ENCODE measurements at regions not wholly inside any gene's neighbourhood (a gene's known extent, or its start where the extent isn't known, plus 50 kb on each side); places are given as distances from the start of the nearest gene placed in this dataset.

- DNase-seq, result no peak
- no peak overlapping the region for H3K4me2 ChIP-seq (ENCODE audit: insufficient read depth, low read length)
- TF ChIP-seq EZH2 (IDR thresholded peaks at IDR 0.05; ENCODE audit: borderline replicate concordance, low read depth, low read length, severe bottlenecking), result no peak
- no peak for TF ChIP-seq CTCF (IDR thresholded peaks at IDR 0.05; ENCODE audit: borderline replicate concordance, extremely low read depth, low read length, poor library complexity, severe bottlenecking)
Measured at GRCh38 chr15:94965593-94965992, 734.2 kb downstream of the MCTP2 start.

GRCh38 chr15:94968133-94968532 lies 736.8 kb downstream of the MCTP2 start:
- Histone ChIP-seq H3K79me2 (ENCODE audit: insufficient read depth, low read length) (no peaks in the 10 kb centered on the region), H3K27ac (ENCODE audit: low read length) (no peak overlapping the region), H2AFZ (ENCODE audit: low read depth, low read length) (no peak overlapping the region), H3K9ac (ENCODE audit: low read depth, low read length) (no peak overlapping the region), H3K4me3 (ENCODE audit: low read depth in 1 of 2, low read length in 2 of 2) (no peak overlapping the region), H4K20me1 (ENCODE audit: insufficient read depth, low read length) (no peaks in the 10 kb centered on the region), H3K9me3 (ENCODE audit: insufficient read depth, low read length, severe bottlenecking) (no peaks in the 10 kb centered on the region), H3K4me1 (ENCODE audit: insufficient read depth, low read length) (no peaks in the 10 kb centered on the region), H3K4me2 (ENCODE audit: insufficient read depth, low read length) (no peak overlapping the region), H3K36me3 (ENCODE audit: insufficient read depth, low read length) (no peaks in the 10 kb centered on the region), H3K27me3 (ENCODE audit: insufficient read depth, low read length, poor library complexity) (no peaks in the 10 kb centered on the region)
- ATAC-seq (ENCODE audit: insufficient read depth, low read depth), result no peak
- no peak for TF ChIP-seq CTCF (IDR thresholded peaks at IDR 0.05; ENCODE audit: borderline replicate concordance, extremely low read depth, low read length, poor library complexity, severe bottlenecking)
- TF ChIP-seq EZH2 (IDR thresholded peaks at IDR 0.05; ENCODE audit: borderline replicate concordance, low read depth, low read length, severe bottlenecking), result no peak
- no peak for DNase-seq

More at GRCh38 chr15:94965593-94965992, 734.2 kb downstream of the MCTP2 start:
- Histone ChIP-seq H3K4me1 (ENCODE audit: insufficient read depth, low read length) (no peaks in the 10 kb centered on the region), H3K79me2 (ENCODE audit: insufficient read depth, low read length) (no peaks in the 10 kb centered on the region), H4K20me1 (ENCODE audit: insufficient read depth, low read length) (no peaks in the 10 kb centered on the region), H2AFZ (ENCODE audit: low read depth, low read length) (no peak overlapping the region), H3K27ac (ENCODE audit: low read length) (no peak overlapping the region), H3K27me3 (ENCODE audit: insufficient read depth, low read length, poor library complexity) (no peaks in the 10 kb centered on the region), H3K4me3 (ENCODE audit: low read depth in 1 of 2, low read length in 2 of 2) (no peak overlapping the region), H3K9me3 (ENCODE audit: insufficient read depth, low read length, severe bottlenecking) (no peaks in the 10 kb centered on the region), H3K36me3 (ENCODE audit: insufficient read depth, low read length) (no peaks in the 10 kb centered on the region), H3K9ac (ENCODE audit: low read depth, low read length) (no peak overlapping the region)
- ATAC-seq (ENCODE audit: insufficient read depth, low read depth), result no peak

- H3K36me3 ChIP-seq (ENCODE audit: insufficient read depth, low read length), result no peaks in the 10 kb centered on the region
- ATAC-seq (ENCODE audit: insufficient read depth, low read depth), result no peak
- no peaks in the 10 kb centered on the region for H4K20me1 ChIP-seq (ENCODE audit: insufficient read depth, low read length)
- H3K4me2 ChIP-seq (ENCODE audit: insufficient read depth, low read length), result no peak overlapping the region
- TF ChIP-seq EZH2 (IDR thresholded peaks at IDR 0.05; ENCODE audit: borderline replicate concordance, low read depth, low read length, severe bottlenecking), result no peak
- no peak for TF ChIP-seq CTCF (IDR thresholded peaks at IDR 0.05; ENCODE audit: borderline replicate concordance, extremely low read depth, low read length, poor library complexity, severe bottlenecking)
- no peaks in the 10 kb centered on the region for H3K27me3 ChIP-seq (ENCODE audit: insufficient read depth, low read length, poor library complexity)
- H3K9ac ChIP-seq (ENCODE audit: low read depth, low read length), result no peak overlapping the region
- no peaks in the 10 kb centered on the region for H3K79me2 ChIP-seq (ENCODE audit: insufficient read depth, low read length)
- H2AFZ ChIP-seq (ENCODE audit: low read depth, low read length), result no peak overlapping the region
- H3K9me3 ChIP-seq (ENCODE audit: insufficient read depth, low read length, severe bottlenecking), result no peaks in the 10 kb centered on the region
- H3K27ac ChIP-seq (ENCODE audit: low read length), result no peak overlapping the region
- no peak overlapping the region for H3K4me3 ChIP-seq (ENCODE audit: low read depth in 1 of 2, low read length in 2 of 2)
- no peaks in the 10 kb centered on the region for H3K4me1 ChIP-seq (ENCODE audit: insufficient read depth, low read length)
- no peak for DNase-seq
Measured at GRCh38 chr15:94970096-94970495, 738.7 kb downstream of the MCTP2 start.

- H3K4me1 ChIP-seq (ENCODE audit: insufficient read depth, low read length), result no peaks in the 10 kb centered on the region
- H2AFZ ChIP-seq (ENCODE audit: low read depth, low read length), result no peak overlapping the region
- no peaks in the 10 kb centered on the region for H3K79me2 ChIP-seq (ENCODE audit: insufficient read depth, low read length)
- H4K20me1 ChIP-seq (ENCODE audit: insufficient read depth, low read length), result no peaks in the 10 kb centered on the region
- no peak overlapping the region for H3K4me3 ChIP-seq (ENCODE audit: low read depth in 1 of 2, low read length in 2 of 2)
- H3K36me3 ChIP-seq (ENCODE audit: insufficient read depth, low read length), result no peaks in the 10 kb centered on the region
- no peak overlapping the region for H3K9ac ChIP-seq (ENCODE audit: low read depth, low read length)
- no peak overlapping the region for H3K4me2 ChIP-seq (ENCODE audit: insufficient read depth, low read length)
- no peak for ATAC-seq (ENCODE audit: insufficient read depth, low read depth)
- DNase-seq, result no peak
- H3K9me3 ChIP-seq (ENCODE audit: insufficient read depth, low read length, severe bottlenecking), result no peaks in the 10 kb centered on the region
- TF ChIP-seq CTCF (IDR thresholded peaks at IDR 0.05; ENCODE audit: borderline replicate concordance, extremely low read depth, low read length, poor library complexity, severe bottlenecking), result no peak
- TF ChIP-seq EZH2 (IDR thresholded peaks at IDR 0.05; ENCODE audit: borderline replicate concordance, low read depth, low read length, severe bottlenecking), result no peak
- H3K27me3 ChIP-seq (ENCODE audit: insufficient read depth, low read length, poor library complexity), result no peaks in the 10 kb centered on the region
- H3K27ac ChIP-seq (ENCODE audit: low read length), result no peak overlapping the region
Measured at GRCh38 chr15:94970802-94971201, 739.4 kb downstream of the MCTP2 start.
